ENCODE measurements at regions not wholly inside any gene's neighbourhood (a gene's known extent, or its start where the extent isn't known, plus 50 kb on each side); places are given as distances from the start of the nearest gene placed in this dataset.

GRCh38 chr12:87059231-87059630, 803.0 kb upstream of the MGAT4C start:
- Histone ChIP-seq H3K4me1 (ENCODE audit: control insufficient read depth in 2 of 2, insufficient read depth in 2 of 2, low read length in 2 of 2) (no peaks in the 10 kb centered on the region), H3K27ac (ENCODE audit: low read length in 2 of 2) (no peak overlapping the region), H4K20me1 (ENCODE audit: control insufficient read depth, insufficient read depth, low read length, poor library complexity, severe bottlenecking) (no peaks in the 10 kb centered on the region), H3K4me2 (replicated peaks; ENCODE audit: low read depth, low read length, poor library complexity, severe bottlenecking) (no peak overlapping the region), H3K36me3 (replicated peaks in 1 of 2; ENCODE audit: control extremely low read depth in 1 of 2, control insufficient read depth in 1 of 2, extremely low read depth in 1 of 2, insufficient read depth in 2 of 2, low read length in 1 of 2) (no peaks in the 10 kb centered on the region), H3K4me3 (ENCODE audit: control extremely low read depth in 1 of 5, extremely low read depth in 1 of 5, insufficient read depth in 1 of 5, low read depth in 2 of 5, low read length in 4 of 5) (no peak overlapping the region), H2AFZ (ENCODE audit: insufficient read depth, low read depth, low read length, poor library complexity, severe bottlenecking) (no peak overlapping the region), H3K79me2 (ENCODE audit: control insufficient read depth, insufficient read depth, low read length) (no peaks in the 10 kb centered on the region), H3K9ac (ENCODE audit: low read length) (no peak overlapping the region), H3K27me3 (replicated peaks in 1 of 4; ENCODE audit: control extremely low read depth in 1 of 4, control insufficient read depth in 3 of 4, insufficient read depth in 4 of 4, low read length in 3 of 4) (no peaks in the 10 kb centered on the region), H3K9me3 (ENCODE audit: control extremely low read depth in 1 of 3, control insufficient read depth in 2 of 3, insufficient read depth in 1 of 3, low read length in 2 of 3) (no peaks in the 10 kb centered on the region)
- no CpG with 5 or more reads among the region's 1 CpG for whole genome bisulfite sequencing (ENCODE audit: insufficient coverage)
- ChIA-PET POLR2A (no interaction called here), CTCF (no interaction called here)
- TF ChIP-seq, protein P1, sequence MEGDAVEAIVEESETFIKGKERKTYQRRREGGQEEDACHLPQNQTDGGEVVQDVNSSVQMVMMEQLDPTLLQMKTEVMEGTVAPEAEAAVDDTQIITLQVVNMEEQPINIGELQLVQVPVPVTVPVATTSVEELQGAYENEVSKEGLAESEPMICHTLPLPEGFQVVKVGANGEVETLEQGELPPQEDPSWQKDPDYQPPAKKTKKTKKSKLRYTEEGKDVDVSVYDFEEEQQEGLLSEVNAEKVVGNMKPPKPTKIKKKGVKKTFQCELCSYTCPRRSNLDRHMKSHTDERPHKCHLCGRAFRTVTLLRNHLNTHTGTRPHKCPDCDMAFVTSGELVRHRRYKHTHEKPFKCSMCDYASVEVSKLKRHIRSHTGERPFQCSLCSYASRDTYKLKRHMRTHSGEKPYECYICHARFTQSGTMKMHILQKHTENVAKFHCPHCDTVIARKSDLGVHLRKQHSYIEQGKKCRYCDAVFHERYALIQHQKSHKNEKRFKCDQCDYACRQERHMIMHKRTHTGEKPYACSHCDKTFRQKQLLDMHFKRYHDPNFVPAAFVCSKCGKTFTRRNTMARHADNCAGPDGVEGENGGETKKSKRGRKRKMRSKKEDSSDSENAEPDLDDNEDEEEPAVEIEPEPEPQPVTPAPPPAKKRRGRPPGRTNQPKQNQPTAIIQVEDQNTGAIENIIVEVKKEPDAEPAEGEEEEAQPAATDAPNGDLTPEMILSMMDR (IDR thresholded peaks at IDR 0.05): no peak
- TF ChIP-seq EZH2 (IDR thresholded peaks at IDR 0.05; ENCODE audit: borderline replicate concordance, insufficient read depth, low read depth, low read length, poor library complexity, severe bottlenecking): no peak
- intact Hi-C loops (cut with micrococcal nuclease): no loop called here
- no peak overlapping the region for H3K4me3 Mint-ChIP-seq
- no peak overlapping the region for H3K27ac Mint-ChIP-seq
- H3K27me3 Mint-ChIP-seq: no peaks in the 10 kb centered on the region
- ATAC-seq (ENCODE audit: low read depth): no peak
- H3K4me1 Mint-ChIP-seq: no peaks in the 10 kb centered on the region
- DNase-seq: no peak
- no peaks in the 10 kb centered on the region for H3K9me3 Mint-ChIP-seq (ENCODE audit: insufficient read depth)

- intact Hi-C loops (cut with micrococcal nuclease): no loop called here
- H3K9ac ChIP-seq (ENCODE audit: low read length): no peak overlapping the region
- no peak overlapping the region for H3K27ac ChIP-seq (ENCODE audit: low read length in 2 of 2)
- H2AFZ ChIP-seq (ENCODE audit: insufficient read depth, low read depth, low read length, poor library complexity, severe bottlenecking): no peak overlapping the region
- H3K27ac Mint-ChIP-seq: no peak overlapping the region
- H4K20me1 ChIP-seq (ENCODE audit: control insufficient read depth, insufficient read depth, low read length, poor library complexity, severe bottlenecking): no peaks in the 10 kb centered on the region
- H3K36me3 ChIP-seq (replicated peaks in 1 of 2; ENCODE audit: control extremely low read depth in 1 of 2, control insufficient read depth in 1 of 2, extremely low read depth in 1 of 2, insufficient read depth in 2 of 2, low read length in 1 of 2): no peaks in the 10 kb centered on the region
- no peak for ATAC-seq (ENCODE audit: low read depth)
- DNase-seq: no peak
- H3K9me3 ChIP-seq (ENCODE audit: control extremely low read depth in 1 of 3, control insufficient read depth in 2 of 3, insufficient read depth in 1 of 3, low read length in 2 of 3): no peaks in the 10 kb centered on the region
- TF ChIP-seq EZH2 (IDR thresholded peaks at IDR 0.05; ENCODE audit: borderline replicate concordance, insufficient read depth, low read depth, low read length, poor library complexity, severe bottlenecking): no peak
- TF ChIP-seq, protein P1 (IDR thresholded peaks at IDR 0.05): no peak
- H3K9me3 Mint-ChIP-seq (ENCODE audit: insufficient read depth): no peaks in the 10 kb centered on the region
- no peaks in the 10 kb centered on the region for H3K79me2 ChIP-seq (ENCODE audit: control insufficient read depth, insufficient read depth, low read length)
- no peaks in the 10 kb centered on the region for H3K4me1 ChIP-seq (ENCODE audit: control insufficient read depth in 2 of 2, insufficient read depth in 2 of 2, low read length in 2 of 2)
- H3K27me3 ChIP-seq (replicated peaks in 1 of 4; ENCODE audit: control extremely low read depth in 1 of 4, control insufficient read depth in 3 of 4, insufficient read depth in 4 of 4, low read length in 3 of 4): no peaks in the 10 kb centered on the region
- CTCF ChIA-PET: no interaction called here
- H3K4me2 ChIP-seq (replicated peaks; ENCODE audit: low read depth, low read length, poor library complexity, severe bottlenecking): no peak overlapping the region
- POLR2A ChIA-PET: no interaction called here
- H3K4me1 Mint-ChIP-seq: no peaks in the 10 kb centered on the region
- H3K4me3 Mint-ChIP-seq: no peak overlapping the region
- H3K4me3 ChIP-seq (ENCODE audit: control extremely low read depth in 1 of 5, extremely low read depth in 1 of 5, insufficient read depth in 1 of 5, low read depth in 2 of 5, low read length in 4 of 5): no peak overlapping the region
- no peaks in the 10 kb centered on the region for H3K27me3 Mint-ChIP-seq
These were observed 798.0 kb upstream of the MGAT4C start for GRCh38 chr12:87054226-87054625.

Data from B cell (primary cell).